T follicular helper cell (primary cell): ENCODE measurements at regions not wholly inside any gene's neighbourhood (a gene's known extent, or its start where the extent isn't known, plus 50 kb on each side); places are given as distances from the start of the nearest gene placed in this dataset.
"Not testable (repeated sequence)": the region's sequence is repeated elsewhere in the genome, so short reads cannot be mapped to it uniquely, and the experiment has no call there.

ENCODE experiments used
- DNase-seq: peaks from one replicate; pipeline ENCODE4 v3.0.0-alpha.2; 2020; ENCODE audit warnings: low read depth

GRCh38 chr10:27388761-27389399 lies 115.2 kb upstream of the RAB18 start:
- DNase-seq, result no peak

GRCh38 chr10:27383595-27384542 lies 120.2 kb upstream of the RAB18 start:
- no peak for DNase-seq

GRCh38 chr10:27382176-27382575 lies 121.9 kb upstream of the RAB18 start:
- no peak for DNase-seq

GRCh38 chr10:27380929-27381358 lies 123.2 kb upstream of the RAB18 start:
- DNase-seq, result no peak

- DNase-seq, result not testable (repeated sequence)
These were observed 125.1 kb upstream of the RAB18 start for GRCh38 chr10:27379041-27379440.

- no peak for DNase-seq
These were observed 130.4 kb upstream of the RAB18 start for GRCh38 chr10:27373566-27374160.

GRCh38 chr10:27372095-27372494 lies 131.5 kb upstream of the ACBD5 start:
- no peak for DNase-seq

GRCh38 chr10:27371375-27371774 lies 130.8 kb upstream of the ACBD5 start:
- not testable (repeated sequence) for DNase-seq

GRCh38 chr10:27369880-27370279 lies 129.3 kb upstream of the ACBD5 start:
- no peak for DNase-seq

- no peak for DNase-seq
These were observed 128.1 kb upstream of the ACBD5 start for GRCh38 chr10:27368706-27369105.

GRCh38 chr10:27366769-27367168 lies 126.2 kb upstream of the ACBD5 start:
- DNase-seq, result no peak

GRCh38 chr10:27364028-27364427 lies 123.4 kb upstream of the ACBD5 start:
- no peak for DNase-seq

GRCh38 chr10:27360581-27361172 lies 120.1 kb upstream of the ACBD5 start:
- DNase-seq, result peak; percentile 76

GRCh38 chr10:27359792-27360355 lies 119.3 kb upstream of the ACBD5 start:
- no peak for DNase-seq

- DNase-seq, result no peak
These were observed 116.1 kb upstream of the ACBD5 start for GRCh38 chr10:27356738-27357137.

GRCh38 chr10:27355918-27356573 lies 115.4 kb upstream of the ACBD5 start:
- no peak for DNase-seq

- DNase-seq, result not testable (repeated sequence)
These were observed 114.2 kb upstream of the ACBD5 start for GRCh38 chr10:27354643-27355270.

GRCh38 chr10:27354100-27354499 lies 113.5 kb upstream of the ACBD5 start:
- DNase-seq, result not testable (repeated sequence)

GRCh38 chr10:27349987-27350386 lies 109.4 kb upstream of the ACBD5 start:
- DNase-seq, result no peak

- DNase-seq, result not testable (repeated sequence)
These were observed 107.2 kb upstream of the ACBD5 start for GRCh38 chr10:27347827-27348207.

GRCh38 chr10:27345455-27345920 lies 104.9 kb upstream of the ACBD5 start:
- DNase-seq, result no peak
